ENCODE measurements at regions not wholly inside any gene's neighbourhood (a gene's known extent, or its start where the extent isn't known, plus 50 kb on each side); places are given as distances from the start of the nearest gene placed in this dataset.

DNA sequence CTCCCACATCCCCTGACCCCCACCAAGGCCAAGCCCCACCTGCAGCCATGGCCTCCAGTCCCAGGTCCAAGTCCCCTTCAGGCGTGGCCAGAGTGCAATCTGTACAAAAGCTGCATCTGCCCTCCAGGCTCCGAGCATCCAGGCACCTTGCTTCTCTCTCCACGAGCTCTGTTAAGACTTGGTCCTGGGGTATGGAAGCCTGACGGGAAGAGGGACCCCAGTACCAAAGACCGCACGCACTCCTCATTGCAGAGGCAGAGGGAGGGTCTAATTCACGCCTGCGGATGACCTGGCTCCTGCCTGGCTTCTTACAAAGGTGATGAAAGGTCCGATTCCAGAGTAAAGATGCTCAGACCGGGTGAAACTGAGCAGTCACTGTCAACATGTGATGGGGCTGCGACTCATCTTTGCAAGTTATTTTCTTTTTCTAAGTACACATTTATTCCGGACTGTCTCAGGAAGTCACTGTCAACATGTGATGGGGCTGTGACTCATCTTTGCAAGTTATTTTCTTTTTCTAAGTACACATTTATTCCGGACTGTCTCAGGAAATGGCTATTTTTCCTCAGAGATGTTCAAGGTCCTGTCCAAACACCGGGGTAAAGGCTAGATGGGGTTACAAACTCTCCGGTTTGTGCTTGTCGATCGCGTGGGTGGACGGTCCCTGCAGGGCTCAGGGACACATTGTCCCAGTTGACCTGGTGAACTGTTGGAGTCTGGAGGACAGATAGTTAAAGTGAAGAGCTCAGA is 252.0 kb upstream of the IRX4 start:
- peak in 1 of 2 donors; percentile 40 for DNase-seq (ENCODE audit: low read depth in 2 of 2)

DNA sequence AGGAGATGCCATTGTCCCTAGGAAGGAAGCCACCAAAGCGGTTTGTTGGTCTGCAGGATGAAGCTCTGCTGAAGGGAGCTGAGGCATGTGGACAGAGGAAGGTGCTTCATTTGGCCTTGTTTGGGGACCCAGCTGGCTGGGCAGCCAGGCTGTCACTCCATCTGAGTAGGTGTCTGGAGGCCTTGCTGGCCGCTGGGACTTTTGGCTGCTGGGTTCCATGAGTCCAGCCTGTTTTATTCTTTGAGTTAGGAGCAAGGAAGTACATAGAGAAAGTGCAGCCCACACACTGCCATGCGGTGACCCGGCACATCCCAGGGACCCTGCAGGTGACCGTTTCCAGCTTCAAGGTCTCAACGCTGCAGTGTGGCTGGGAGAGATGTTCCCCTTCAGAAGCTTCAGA is 251.2 kb upstream of the IRX4 start:
- no peak for DNase-seq (ENCODE audit: low read depth in 2 of 2)

DNA sequence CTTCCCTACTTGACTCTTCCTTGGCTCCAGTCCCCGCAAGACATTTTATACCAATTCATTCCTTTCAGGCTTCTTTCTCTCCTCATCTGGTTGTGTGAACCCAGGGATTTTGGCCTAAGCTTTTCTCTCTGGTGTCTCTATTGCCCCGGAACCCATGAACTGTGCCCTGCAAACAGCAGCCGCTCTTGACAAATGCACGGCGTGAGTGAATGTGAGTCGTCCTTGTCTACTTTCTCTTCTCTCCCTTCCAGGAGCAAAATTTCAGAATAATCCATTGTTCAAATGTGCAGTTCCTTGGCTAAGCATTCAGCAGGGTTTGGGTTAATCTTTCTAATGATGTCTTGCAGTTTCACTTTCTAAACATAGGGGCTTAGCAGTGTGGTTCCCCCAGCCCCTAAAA is 250.4 kb upstream of the IRX4 start:
- peak in 1 of 2 donors; percentile 13 for DNase-seq (ENCODE audit: low read depth in 2 of 2)

- no peak for DNase-seq (ENCODE audit: low read depth in 2 of 2)
These were observed 249.7 kb upstream of the IRX4 start for GRCh38 chr5:2132497-2132847.

GRCh38 chr5:2131826-2132496 is 249.2 kb upstream of the IRX4 start:
- DNase-seq (ENCODE audit: low read depth in 2 of 2): no peak

- no peak for DNase-seq (ENCODE audit: low read depth in 2 of 2)
These were observed 248.5 kb upstream of the IRX4 start for GRCh38 chr5:2131196-2131595.

DNA sequence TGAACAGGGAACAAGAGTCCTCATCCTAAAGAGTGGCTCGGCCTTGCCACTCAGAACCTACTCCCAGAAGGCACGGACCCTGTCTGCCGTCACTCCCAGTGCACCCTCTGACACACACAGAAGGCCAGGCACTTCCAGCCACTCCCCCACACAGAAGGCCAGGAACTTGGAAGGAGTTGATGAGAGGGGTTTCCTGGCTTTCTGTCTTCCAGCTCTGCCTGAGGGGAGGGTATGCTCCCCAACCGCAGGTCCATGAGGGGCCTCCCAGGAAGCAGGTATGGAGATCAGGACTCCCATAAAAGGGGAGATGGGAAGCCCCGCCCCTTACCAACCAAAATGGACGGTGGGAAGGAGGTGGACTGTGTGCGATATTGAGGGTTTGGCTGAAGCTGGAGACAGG is 247.6 kb upstream of the IRX4 start:
- no peak for DNase-seq (ENCODE audit: low read depth in 2 of 2)

DNA sequence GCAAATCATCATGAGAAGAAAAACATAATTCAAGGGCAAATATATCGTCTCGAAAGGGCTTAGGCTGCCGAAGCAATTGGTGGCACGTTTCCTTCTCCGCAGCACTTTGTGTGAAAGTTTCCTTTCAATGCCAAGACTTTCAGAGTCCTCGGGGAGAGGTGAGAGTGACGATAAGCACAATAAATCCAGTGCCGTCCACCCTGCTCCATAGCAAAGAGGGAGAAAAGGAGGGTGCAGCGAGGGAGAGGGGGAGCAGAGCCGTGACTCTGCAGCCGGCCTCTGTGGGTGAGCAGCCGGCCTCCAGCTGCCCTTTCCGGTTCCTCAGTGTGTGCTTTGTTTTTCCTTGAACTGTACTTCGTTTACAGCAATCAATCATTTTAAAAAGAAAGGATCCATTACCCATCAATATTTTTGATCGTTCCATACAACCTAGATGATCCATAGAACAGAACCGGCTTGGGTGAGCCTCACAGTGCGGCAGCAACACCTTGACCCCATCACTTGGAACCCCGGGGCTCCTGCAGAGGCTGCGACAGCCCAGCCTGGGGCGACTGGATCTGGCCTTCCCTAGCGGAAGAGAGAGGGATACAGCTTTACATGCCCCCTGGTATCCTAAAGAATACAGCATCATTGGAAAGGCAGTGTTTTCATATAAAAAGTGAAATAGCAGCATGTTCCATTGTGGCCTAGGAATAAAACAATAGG is 247.0 kb upstream of the IRX4 start:
- DNase-seq (ENCODE audit: low read depth in 2 of 2): no peak

DNA sequence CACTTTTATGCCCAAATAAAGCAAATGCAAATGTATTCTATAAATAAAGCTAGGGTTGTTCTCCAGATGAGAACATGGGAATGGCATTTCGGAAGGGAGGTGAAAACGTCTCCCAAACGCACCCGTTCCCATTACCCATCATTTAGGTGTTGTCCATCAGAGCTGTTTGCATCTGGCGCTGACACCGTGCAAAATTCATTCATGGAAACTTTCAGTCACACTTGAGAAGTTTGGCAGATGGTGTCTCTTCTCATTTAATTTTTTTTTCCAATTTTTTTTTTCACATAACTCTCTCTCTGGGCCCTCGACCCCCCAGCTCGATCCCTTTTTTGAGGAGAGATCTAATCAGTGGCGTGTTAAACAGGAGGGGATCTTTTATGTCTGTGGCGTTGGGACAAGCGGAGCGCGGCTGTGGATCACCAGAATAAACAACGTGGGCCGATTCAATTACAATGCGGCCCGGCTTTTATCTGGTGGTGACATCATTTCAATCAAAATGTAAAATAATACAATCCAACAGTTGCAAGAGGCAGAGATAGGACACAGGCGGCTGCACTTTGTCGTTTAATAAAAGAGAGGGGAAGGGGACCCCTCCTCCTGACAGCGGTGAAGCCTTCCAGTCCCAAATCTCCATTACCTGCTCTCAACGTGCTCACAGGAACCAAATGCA is 246.1 kb upstream of the IRX4 start:
- no peak for DNase-seq (ENCODE audit: low read depth in 2 of 2)

DNA sequence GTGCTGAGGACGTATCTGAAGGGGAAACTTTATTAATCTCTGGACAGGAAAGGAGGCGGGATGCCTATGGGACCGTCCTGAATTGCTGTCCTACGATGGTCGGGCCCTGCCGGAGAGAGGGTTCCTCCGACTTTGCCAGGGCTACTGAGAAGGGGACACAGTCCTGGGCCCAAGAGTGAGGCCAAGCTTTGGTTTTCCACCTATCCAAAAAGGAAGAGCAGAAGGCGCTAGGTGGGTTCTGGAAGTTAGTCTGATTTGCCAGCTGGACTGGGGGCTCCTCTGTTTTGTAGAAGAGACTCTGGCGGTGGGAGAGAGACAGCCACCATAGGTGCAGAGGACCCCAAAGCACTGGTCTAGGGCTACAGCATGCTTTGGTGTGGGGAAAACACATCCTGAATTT is 243.8 kb upstream of the IRX4 start:
- no peak for DNase-seq (ENCODE audit: low read depth in 2 of 2)

DNA sequence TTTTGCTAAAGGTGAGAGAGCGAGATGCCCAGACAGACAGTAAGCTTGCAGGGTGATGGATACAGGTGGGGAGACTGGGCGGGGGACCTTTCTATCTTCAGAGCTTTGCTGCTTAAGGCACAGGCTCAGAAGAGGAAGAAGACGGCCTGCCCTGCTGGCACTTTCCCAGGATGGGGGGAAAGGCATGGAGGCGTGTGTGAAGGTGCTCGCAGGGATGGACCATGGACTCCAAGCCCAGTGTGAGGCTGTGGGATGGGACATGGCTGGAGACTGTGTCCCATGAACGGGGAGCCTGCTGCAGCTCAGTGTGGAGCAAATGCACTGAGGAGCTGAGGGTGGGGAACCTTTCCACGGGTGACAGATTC is 243.2 kb upstream of the IRX4 start:
- DNase-seq (ENCODE audit: low read depth in 2 of 2): no peak

- no peak for DNase-seq (ENCODE audit: low read depth in 2 of 2)
These were observed 242.6 kb upstream of the IRX4 start for GRCh38 chr5:2125171-2125900.

- DNase-seq (ENCODE audit: low read depth in 2 of 2): no peak
These were observed 241.9 kb upstream of the IRX4 start for GRCh38 chr5:2124434-2125170.

- DNase-seq (ENCODE audit: low read depth in 2 of 2): no peak
These were observed 241.1 kb upstream of the IRX4 start for GRCh38 chr5:2123874-2124273.

- no peak for DNase-seq (ENCODE audit: low read depth in 2 of 2)
These were observed 237.6 kb upstream of the IRX4 start for GRCh38 chr5:2120361-2120760.

GRCh38 chr5:2119573-2119972 is 236.8 kb upstream of the IRX4 start:
- DNase-seq (ENCODE audit: low read depth in 2 of 2): no peak

GRCh38 chr5:2113348-2114131 is 230.8 kb upstream of the IRX4 start:
- DNase-seq (ENCODE audit: low read depth in 2 of 2): no peak

DNA sequence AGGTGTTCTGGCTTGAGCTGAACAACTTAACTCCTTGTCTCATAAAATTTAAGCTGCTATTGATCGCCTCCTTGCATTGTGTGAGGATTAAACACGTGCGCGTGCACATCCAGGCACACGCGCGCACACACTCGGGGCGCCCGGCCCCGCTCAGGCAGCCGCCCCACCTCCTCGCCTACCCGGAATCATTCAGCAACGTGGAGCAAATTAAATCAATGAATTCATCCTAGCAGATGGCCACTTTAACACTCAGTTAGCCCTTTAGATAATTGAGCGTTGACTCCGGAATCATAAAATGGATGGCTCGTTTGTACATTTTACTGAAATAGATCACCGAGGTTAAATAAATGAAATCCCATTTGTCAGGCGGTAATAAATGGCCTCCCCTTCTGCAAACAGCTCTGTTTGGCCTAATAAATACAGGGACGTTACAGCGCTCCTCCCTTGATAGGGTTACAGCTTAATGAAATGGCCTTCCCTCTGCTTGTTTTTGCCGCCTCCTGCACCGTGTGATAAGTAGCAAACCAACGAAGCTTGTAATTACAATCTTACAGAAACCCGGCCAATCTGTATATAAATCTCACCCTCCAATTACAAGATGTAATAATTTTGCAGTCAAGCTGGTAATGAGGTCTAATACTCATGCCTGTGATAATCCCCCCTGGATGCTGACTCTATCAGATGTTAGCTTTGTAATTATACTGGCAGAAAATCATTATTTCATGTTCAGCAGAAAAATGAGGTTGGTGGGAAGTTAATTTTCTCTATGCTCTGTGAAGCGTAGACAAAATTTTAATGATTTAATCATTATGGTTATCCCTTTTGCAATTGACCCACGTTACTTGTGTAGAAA is 229.7 kb upstream of the IRX4 start:
- DNase-seq (ENCODE audit: low read depth in 2 of 2): no peak

DNA sequence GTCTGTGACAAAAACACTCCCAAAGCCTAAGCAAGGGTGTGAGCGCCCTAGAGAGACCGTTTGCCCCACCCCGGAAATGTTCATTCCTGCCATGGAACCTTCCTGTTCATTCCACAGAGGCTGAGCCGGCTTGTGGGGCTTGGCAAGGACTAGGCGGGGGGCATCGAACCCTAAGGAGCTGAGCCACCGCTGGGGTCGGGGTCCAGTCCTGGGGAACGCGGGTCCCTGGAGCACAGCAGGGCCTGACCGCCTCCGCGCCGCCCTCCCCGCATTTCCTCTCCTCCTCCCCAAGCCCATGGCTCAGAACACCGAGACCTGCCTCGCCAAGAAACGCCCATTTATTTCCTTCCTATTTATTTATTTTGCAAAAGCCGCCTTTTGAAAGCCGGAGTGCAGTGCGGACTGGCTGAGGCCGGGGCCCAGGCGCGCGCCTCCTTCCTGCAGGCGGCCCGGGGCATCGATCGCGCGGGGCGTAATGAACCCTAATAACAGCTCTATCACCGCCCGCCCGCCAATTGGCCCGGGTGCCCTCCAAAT is 228.9 kb upstream of the IRX4 start:
- no peak for DNase-seq (ENCODE audit: low read depth in 2 of 2)
